GM19463 (cell line): ENCODE measurements at regions not wholly inside any gene's neighbourhood (a gene's known extent, or its start where the extent isn't known, plus 50 kb on each side); places are given as distances from the start of the nearest gene placed in this dataset.

Source experiments
- ATAC-seq: cut with Tn5 transposase; IDR thresholded peaks from one replicate; pipeline ENCODE4 v1.9.1; 2021; ENCODE audit warnings: mild to moderate bottlenecking, moderate library complexity; ENCODE audit not compliant: unreplicated experiment

DNA sequence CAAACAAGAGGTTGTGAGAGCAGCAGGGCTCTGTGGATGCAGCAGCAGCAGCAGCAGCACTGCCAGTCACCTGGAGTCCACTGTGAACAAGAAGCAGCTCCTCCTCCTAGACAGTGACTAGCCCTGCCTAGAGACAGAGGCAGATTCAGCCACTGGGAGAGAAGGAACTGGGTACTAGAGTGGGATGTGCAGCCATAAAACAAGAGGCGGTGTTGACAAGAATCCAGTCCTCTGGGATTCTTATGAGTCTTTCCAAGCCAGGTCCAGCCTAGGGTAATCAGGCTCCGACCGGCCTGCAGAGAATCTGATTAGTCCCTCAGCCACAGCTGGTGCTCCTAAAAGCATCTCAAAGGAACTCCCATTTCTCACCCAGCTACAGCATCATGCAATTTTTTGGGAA lies 83.9 kb upstream of the USP47 start:
- ATAC-seq: no peak

GRCh38 chr11:11756718-11757117 lies 85.1 kb upstream of the USP47 start:
- no peak for ATAC-seq

GRCh38 chr11:11755871-11756270 lies 85.9 kb upstream of the USP47 start:
- no peak for ATAC-seq

GRCh38 chr11:11752679-11753078 lies 89.1 kb upstream of the USP47 start:
- ATAC-seq: no peak

GRCh38 chr11:11750017-11750878 lies 91.5 kb upstream of the USP47 start:
- ATAC-seq: no peak

DNA sequence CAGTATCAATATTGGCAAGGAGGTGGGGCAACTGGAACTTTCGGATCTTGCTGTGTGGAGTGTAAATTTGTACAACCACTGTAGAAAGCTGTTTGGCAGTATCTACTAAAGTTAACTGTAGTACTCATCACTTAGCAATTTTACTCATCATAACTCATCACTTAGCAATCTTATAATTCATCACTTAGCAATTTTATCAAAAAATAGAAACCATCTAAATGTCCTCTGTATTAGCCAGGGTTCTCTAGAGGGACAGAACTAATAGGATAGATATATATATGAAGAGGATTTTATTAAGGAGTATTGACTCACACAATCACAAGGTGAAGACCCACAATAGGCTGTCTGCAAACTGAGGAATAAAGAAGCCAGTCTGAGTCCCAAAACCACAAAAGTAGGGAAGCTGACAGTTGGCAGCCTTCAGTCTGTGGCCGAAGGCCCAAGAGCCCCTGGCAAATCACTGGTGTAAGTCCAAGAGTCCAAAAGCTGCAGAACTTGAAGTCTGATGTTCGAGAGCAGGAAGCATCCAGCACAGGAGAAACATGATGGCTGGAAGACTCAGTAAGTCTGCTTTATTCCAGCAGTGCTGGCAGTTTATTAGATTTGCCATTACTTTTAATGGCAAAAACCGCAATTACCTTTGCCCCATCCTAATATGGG lies 92.9 kb upstream of the USP47 start:
- no peak for ATAC-seq

- ATAC-seq: no peak
Measured at GRCh38 chr11:11747570-11747969, 94.2 kb upstream of the USP47 start.

- ATAC-seq: no peak
Measured at GRCh38 chr11:11746449-11746848, 95.3 kb upstream of the USP47 start.

DNA sequence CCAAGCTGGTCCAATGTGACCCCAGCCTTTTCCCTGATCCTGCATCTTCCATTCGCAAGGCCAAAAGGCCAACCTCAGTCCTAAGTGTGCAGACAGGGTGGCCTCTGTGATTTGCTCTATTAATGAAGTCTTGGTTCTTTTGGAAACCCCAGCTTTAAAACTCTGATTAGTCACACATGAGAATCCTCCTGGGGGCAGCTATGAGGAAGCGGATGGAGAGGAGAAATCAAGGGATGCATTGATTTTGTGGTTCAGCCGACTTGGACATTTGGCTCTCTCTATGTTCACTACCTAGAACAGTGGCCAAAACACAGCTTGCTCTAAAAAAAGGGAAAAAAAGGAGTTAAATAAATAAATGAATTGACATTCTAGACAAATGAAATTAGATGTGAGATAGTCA lies 98.6 kb upstream of the USP47 start:
- no peak for ATAC-seq

DNA sequence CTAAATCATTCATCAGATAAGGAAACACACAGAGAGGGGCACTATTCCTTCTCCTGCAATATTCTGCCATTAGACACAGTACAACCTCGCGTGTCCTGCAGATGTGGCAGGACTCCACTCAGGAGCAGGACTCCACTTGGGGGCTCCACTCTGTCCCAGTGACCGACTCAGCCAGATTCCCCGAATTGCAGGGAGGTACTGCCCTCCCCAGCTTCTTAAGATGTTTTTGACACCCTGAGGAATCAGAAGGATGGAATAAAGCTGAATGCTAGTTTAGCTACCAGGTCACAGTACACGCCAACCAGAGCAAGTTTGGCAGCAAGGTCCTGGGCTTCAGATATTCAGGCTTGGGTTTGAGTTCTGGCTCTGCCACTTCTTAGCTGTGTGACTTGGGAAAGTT lies 99.3 kb upstream of the USP47 start:
- no peak for ATAC-seq

- no peak for ATAC-seq
Measured at GRCh38 chr11:11740836-11741235, 100.9 kb upstream of the USP47 start.

DNA sequence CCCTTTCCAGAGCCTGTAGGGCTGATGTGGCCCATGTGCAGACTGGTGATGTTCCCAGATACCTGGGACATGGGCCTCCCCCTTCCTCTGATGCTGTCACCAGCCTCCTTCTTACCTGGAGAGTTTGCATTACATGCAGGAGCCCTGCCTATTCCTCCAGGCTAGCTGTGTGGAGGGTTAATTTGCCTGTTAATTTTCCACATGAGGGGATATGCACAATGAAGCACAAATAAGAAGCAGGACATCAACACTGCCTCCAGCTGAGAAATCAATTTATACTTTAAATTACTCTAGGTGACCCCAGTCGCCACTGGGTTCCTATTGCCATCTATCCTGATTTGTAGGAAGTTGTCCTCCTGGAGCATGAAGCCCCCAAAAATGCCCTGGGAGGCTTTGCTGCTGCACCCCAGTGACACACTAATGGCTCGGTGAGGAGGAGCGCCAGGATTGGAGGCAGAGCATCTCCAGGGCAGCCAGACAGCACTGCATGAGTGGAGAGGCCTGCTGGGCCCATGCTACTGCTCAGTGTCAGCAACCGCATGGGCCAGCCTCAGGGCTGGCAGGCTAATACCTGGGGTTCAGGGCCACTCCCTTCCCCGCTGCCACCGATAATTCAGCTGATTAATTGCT lies 101.6 kb upstream of the USP47 start:
- ATAC-seq: no peak

DNA sequence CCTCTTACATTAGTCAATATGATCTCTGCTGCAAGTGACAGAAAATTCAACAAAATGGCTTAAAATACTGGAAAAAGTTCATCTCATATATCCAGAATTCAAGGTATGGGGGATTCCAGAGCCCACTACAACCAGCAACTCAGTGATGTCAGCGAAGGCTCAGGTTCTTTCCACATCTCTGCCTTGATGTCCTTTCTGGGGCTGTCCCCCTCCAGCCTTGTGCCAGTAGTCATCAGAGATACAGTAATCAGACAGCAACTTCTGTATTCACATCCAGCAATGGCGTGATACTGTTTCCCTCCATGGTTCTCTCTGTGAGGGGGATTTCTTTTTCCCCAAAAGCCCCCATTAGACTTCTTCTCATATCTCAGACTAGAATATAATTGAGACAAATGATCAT lies 103.4 kb upstream of the USP47 start:
- no peak for ATAC-seq

- ATAC-seq: no peak
Measured at GRCh38 chr11:11735586-11735985, 106.2 kb upstream of the USP47 start.

DNA sequence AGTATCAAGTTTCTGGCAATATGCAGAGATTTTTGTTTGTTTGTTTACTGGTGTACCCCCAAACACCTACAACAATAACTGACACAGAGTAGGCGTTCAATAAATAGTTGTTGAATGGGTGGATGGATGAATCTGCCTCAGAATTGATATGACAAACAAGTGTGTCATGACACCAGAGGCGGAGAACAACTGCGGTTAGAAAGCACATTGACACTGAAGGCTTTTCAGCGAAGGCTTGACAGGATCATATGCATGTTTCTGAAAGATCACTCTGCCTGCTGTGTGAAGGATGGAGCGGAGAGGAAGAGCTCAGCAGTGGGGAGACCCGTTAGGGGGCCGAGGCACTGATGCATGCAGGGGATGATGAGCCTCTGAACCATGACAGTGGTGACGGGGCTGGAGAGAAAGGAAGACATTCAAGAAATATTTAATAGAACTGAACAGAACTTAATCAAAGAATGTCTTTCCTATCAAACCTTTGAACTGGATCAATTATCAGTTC lies 108.5 kb upstream of the USP47 start:
- no peak for ATAC-seq

GRCh38 chr11:11732116-11732515 lies 109.7 kb upstream of the USP47 start:
- ATAC-seq: no peak

DNA sequence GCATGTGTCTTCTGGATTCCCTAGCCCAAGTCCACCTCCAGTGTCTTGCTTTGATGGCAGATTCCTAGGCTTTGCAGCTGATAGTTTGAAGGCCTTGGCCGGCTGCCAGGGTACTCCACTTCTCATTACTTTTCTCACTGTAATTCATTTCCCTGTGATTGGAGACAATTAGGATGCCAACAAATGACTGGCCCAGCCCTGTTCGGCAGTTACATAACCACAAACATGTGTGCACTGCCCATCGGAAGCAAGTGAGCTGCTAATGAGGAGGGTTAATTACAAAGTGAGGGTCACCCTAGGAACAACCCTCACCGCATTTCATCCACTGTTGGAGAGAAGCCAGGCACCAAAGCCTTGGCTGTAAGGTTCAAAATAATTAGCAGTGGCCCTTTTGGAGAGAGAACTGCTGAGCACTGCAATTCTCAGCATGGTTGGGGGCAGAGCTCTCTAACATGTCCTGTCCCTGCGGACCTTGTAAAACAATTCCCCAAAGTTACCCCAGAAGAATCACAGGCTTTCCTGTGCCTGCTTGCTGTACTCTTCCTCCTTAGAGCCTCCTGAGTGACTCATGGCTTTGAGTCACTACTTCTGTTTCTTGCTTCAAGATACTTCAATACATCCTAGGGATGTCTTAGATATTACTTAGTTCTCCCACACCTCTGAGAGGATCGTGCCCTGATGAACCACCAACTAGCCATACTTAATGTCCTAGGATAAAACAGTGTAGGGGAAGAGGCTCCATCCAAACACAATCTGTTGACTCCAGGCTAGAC lies 109.7 kb upstream of the GALNT18 start:
- ATAC-seq: no peak

GRCh38 chr11:11728386-11728785 lies 106.6 kb upstream of the GALNT18 start:
- ATAC-seq: no peak

DNA sequence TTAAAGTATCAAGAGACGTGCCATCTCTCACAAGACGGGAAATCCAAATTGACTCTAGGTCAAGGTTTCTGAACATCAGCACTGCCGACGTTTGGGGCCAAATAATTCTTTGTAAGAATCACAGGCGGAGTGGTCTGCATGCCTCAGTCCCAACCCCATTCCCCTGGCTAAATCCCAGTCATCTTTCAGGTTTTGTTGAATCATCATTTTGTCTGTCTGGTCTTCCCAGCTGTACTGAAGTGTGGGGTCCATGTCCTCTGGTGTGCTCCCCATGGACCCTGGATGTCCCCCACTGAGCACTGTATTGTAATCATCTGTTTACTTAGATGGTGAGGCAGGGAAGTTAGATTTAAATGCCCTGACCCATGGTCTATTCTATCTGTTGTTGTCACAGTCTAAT lies 103.6 kb upstream of the GALNT18 start:
- no peak for ATAC-seq

DNA sequence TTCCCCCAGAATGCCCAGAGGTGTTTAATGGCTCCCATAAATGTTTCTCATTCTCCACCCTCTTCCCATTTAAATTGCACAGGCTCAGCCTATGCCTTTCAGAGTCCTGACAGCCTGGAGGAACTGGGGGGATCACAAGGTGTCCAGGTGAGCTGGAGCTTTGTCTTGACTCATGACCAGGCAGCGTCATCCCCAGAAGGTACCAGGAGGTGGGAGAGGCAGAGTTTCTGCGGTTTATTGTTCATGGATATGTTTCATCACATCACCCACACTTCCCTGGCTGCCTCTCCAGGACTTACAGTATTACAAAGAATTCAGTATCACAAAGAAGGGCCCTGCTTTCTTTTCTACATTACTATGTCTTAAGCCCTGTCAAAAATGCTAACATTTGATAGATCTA lies 103.2 kb upstream of the GALNT18 start:
- ATAC-seq: no peak

DNA sequence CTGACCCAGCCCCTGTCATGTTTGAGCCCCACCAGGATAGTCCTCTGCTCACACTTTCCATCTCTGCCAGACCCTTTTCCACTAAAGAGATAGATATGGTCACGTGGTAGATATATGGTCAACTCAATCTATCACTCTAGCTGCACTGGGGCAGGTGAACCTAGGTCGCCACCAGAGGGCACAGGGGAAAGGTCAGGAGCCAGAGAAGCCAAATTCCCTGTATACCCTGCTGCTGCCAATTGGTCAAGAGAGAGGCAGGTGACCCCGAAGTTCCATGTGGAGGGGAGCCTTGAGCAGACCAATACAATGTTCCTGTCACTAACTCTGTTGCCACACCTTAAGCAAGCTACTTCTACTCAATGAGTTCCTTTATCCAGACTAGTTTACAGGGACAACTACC lies 101.1 kb upstream of the GALNT18 start:
- ATAC-seq: no peak
